HEK293 (cell line): ENCODE measurements at regions not wholly inside any gene's neighbourhood (a gene's known extent, or its start where the extent isn't known, plus 50 kb on each side); places are given as distances from the start of the nearest gene placed in this dataset.

ENCODE experiments used
- CTCF ChIA-PET: fragments of 350-600 bp; formaldehyde crosslinking; extraction: SDS; loops from one replicate; lab custom pipeline; 2021; ENCODE audit warnings: antibody characterized with exemption; lab: Yijun Ruan, JAX
- POLR2A ChIA-PET: fragments of 300-600 bp; formaldehyde crosslinking; extraction: SDS; loops from one replicate; lab custom pipeline; 2020; ENCODE audit warnings: antibody characterized with exemption, inconsistent platforms; lab: Yijun Ruan, JAX
- H3K27ac ChIP-seq: fragments of 200-500 bp; sonication (Bioruptor generic); 2 replicates; pipeline ENCODE4 v1.5.1; 2014; ENCODE audit warnings: low read depth, low read length, control low read depth, inconsistent platforms; ENCODE audit errors: extremely low read depth
- H3K36me3 ChIP-seq, 2 experiments: fragments of 200-500 bp in 1 of 2; sonication (Bioruptor generic) in 1 of 2; 1 replicate in 1 of 2; 2 replicates in 1 of 2; pipeline ENCODE4 v1.5.1; 2014 to 2017; ENCODE audit warnings: inconsistent platforms in 2 of 2, low read length in 2 of 2; ENCODE audit not compliant: control insufficient read depth in 2 of 2, insufficient read depth in 1 of 2
- H3K4me1 ChIP-seq: fragments of 200-500 bp; sonication (Bioruptor generic); 2 replicates; pipeline ENCODE4 v1.5.1; 2014; ENCODE audit warnings: mild to moderate bottlenecking, low read length, inconsistent platforms; ENCODE audit not compliant: control insufficient read depth, insufficient read depth
- H3K4me3 ChIP-seq: 2 replicates; pipeline ENCODE4 v1.5.1; 2011; ENCODE audit warnings: low read depth, mild to moderate bottlenecking, control low read depth, low read length, moderate library complexity
- H3K9me3 ChIP-seq: fragments of 200-500 bp; sonication (Bioruptor generic); 2 replicates; pipeline ENCODE4 v1.5.1; 2014; ENCODE audit warnings: low read depth, low read length, inconsistent platforms; ENCODE audit not compliant: control insufficient read depth, insufficient read depth
- KLF8 ChIP-seq: fragments of 450-650 bp; formaldehyde crosslinking; IDR thresholded peaks from 2 replicates; pipeline ENCODE4 v1.5.1; 2016; ENCODE audit warnings: missing biosample characterization, missing genetic modification characterization
- MZF1 ChIP-seq: fragments of 450-650 bp; formaldehyde crosslinking; IDR thresholded peaks from 2 replicates; pipeline ENCODE4 v1.5.1; 2017; ENCODE audit warnings: missing biosample characterization, missing genetic modification characterization, borderline replicate concordance
- OVOL3 ChIP-seq: fragments of 450-650 bp; formaldehyde crosslinking; IDR thresholded peaks from 2 replicates; pipeline ENCODE4 v1.5.1; 2016; ENCODE audit warnings: missing biosample characterization, missing genetic modification characterization
- SP2 ChIP-seq: fragments of 450-650 bp; formaldehyde crosslinking; IDR thresholded peaks from 2 replicates; pipeline ENCODE4 v1.5.1; 2016; ENCODE audit warnings: missing biosample characterization, missing genetic modification characterization
- ZFP69B ChIP-seq: fragments of 450-650 bp; formaldehyde crosslinking; IDR thresholded peaks from 2 replicates; pipeline ENCODE4 v1.5.1; 2016; ENCODE audit warnings: missing biosample characterization, missing genetic modification characterization
- ZNF248 ChIP-seq: fragments of 450-650 bp; formaldehyde crosslinking; IDR thresholded peaks from 2 replicates; pipeline ENCODE4 v1.5.1; 2017; ENCODE audit warnings: missing biosample characterization, missing genetic modification characterization
- ZNF350 ChIP-seq: fragments of 450-650 bp; formaldehyde crosslinking; IDR thresholded peaks from 2 replicates; pipeline ENCODE4 v1.5.0; 2017; ENCODE audit warnings: missing biosample characterization, mild to moderate bottlenecking, missing genetic modification characterization
- ZNF354C ChIP-seq: fragments of 450-650 bp; formaldehyde crosslinking; IDR thresholded peaks from 2 replicates; pipeline ENCODE4 v1.5.1; 2016; ENCODE audit warnings: missing biosample characterization, missing genetic modification characterization, low read depth, borderline replicate concordance
- ZNF558 ChIP-seq: fragments of 450-650 bp; formaldehyde crosslinking; IDR thresholded peaks from 2 replicates; pipeline ENCODE4 v1.5.1; 2016; ENCODE audit warnings: missing biosample characterization, missing genetic modification characterization
- ZNF76 ChIP-seq: fragments of 450-650 bp; formaldehyde crosslinking; IDR thresholded peaks from 2 replicates; pipeline ENCODE4; 2016; ENCODE audit warnings: low read depth, missing biosample characterization, missing genetic modification characterization, borderline replicate concordance
- ZNF768 ChIP-seq: fragments of 450-650 bp; formaldehyde crosslinking; IDR thresholded peaks from 2 replicates; pipeline ENCODE4 v1.5.1; 2018; ENCODE audit warnings: missing biosample characterization, mild to moderate bottlenecking, missing genetic modification characterization
- ZNF776 ChIP-seq: fragments of 450-650 bp; formaldehyde crosslinking; IDR thresholded peaks from 2 replicates; pipeline ENCODE4 v1.5.0; 2017; ENCODE audit warnings: missing biosample characterization, missing genetic modification characterization, borderline replicate concordance
- TF ChIP-seq, protein P1 (sequence below): fragments of 450-650 bp; formaldehyde crosslinking; IDR thresholded peaks from 2 replicates; pipeline ENCODE4 v1.5.1; 2016; ENCODE audit warnings: missing biosample characterization, missing genetic modification characterization
- TF ChIP-seq, protein P2 (sequence below): fragments of 450-650 bp; IDR thresholded peaks from 2 replicates; pipeline ENCODE4 v1.5.1; 2018; ENCODE audit warnings: missing biosample characterization, missing genetic modification characterization
- TF ChIP-seq, protein P3 (sequence below): fragments of 450-650 bp; formaldehyde crosslinking; IDR thresholded peaks from 2 replicates; pipeline ENCODE4 v1.5.1; 2016; ENCODE audit warnings: missing biosample characterization, missing genetic modification characterization

DNA sequence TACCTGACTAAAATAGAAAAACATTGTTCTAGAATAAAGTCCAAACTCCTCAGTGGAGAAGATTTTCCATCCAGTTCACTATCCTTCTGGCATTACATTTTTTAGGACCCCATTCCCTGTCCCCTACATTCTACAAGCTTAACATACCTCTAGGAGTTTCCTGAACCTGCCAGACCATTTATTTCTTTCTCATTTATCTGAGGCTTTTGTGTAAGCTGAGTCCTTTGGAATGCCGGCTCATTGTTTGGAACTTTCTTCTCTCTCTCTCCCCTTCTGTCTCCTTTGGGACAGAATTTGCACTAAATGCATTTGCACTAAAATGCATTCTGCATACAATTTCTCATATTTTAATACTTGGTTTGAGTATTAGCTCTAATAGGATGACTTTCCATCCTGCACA, 393.0 kb upstream of the ANO3 start:
- POLR2A ChIA-PET, result no interaction called here

DNA sequence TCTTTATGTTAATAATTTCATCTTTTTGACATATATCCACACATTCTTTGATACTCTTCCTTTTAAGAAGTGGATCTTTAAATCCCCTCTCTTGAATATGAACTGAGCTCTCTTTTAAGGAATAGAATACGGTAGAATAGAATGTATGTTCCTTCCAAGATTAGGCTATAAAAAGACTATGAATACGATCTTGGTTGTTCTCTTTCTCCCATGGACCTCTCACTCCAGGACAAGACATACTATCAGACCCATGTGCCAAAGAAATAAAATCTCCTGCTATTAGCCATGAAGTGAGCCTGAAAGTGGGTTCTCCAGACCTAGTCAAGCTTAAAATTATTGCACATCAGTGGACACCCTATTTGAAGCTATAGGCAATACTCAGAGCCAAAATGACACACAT, 392.2 kb upstream of the ANO3 start:
- POLR2A ChIA-PET, result no interaction called here
- Histone ChIP-seq H3K4me1 (no peaks in the 10 kb centered on the region), H3K36me3 (no peaks in the 10 kb centered on the region), H3K9me3 (no peaks in the 10 kb centered on the region)
- no peak for TF ChIP-seq ZNF776 (tag by site-specific recombination)
- no peak for TF ChIP-seq ZFP69B (tag by site-specific recombination)
- TF ChIP-seq OVOL3, result no peak
- no peak for TF ChIP-seq SP2 (tag by site-specific recombination)
- no peak for TF ChIP-seq ZNF354C
- TF ChIP-seq ZNF248 (tag by site-specific recombination), result no peak
- TF ChIP-seq, all 188 proteins: peak for 0
- Histone ChIP-seq H3K27ac (no peak overlapping the region), H3K4me3 (no peak overlapping the region)
- CTCF ChIA-PET, result no interaction called here

More for the DNA sequence above, 393.0 kb upstream of the ANO3 start:
- H3K9me3 ChIP-seq, result no peaks in the 10 kb centered on the region
- CTCF ChIA-PET, result no interaction called here
- no peaks in the 10 kb centered on the region for H3K36me3 ChIP-seq
- TF ChIP-seq, protein P1, sequence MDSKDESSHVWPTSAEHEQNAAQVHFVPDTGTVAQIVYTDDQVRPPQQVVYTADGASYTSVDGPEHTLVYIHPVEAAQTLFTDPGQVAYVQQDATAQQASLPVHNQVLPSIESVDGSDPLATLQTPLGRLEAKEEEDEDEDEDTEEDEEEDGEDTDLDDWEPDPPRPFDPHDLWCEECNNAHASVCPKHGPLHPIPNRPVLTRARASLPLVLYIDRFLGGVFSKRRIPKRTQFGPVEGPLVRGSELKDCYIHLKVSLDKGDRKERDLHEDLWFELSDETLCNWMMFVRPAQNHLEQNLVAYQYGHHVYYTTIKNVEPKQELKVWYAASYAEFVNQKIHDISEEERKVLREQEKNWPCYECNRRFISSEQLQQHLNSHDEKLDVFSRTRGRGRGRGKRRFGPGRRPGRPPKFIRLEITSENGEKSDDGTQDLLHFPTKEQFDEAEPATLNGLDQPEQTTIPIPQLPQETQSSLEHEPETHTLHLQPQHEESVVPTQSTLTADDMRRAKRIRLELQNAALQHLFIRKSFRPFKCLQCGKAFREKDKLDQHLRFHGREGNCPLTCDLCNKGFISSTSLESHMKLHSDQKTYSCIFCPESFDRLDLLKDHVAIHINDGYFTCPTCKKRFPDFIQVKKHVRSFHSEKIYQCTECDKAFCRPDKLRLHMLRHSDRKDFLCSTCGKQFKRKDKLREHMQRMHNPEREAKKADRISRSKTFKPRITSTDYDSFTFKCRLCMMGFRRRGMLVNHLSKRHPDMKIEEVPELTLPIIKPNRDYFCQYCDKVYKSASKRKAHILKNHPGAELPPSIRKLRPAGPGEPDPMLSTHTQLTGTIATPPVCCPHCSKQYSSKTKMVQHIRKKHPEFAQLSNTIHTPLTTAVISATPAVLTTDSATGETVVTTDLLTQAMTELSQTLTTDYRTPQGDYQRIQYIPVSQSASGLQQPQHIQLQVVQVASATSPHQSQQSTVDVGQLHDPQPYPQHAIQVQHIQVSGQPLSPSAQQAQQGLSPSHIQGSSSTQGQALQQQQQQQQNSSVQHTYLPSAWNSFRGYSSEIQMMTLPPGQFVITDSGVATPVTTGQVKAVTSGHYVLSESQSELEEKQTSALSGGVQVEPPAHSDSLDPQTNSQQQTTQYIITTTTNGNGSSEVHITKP (tag by site-specific recombination), result no peak
- TF ChIP-seq, protein P2, sequence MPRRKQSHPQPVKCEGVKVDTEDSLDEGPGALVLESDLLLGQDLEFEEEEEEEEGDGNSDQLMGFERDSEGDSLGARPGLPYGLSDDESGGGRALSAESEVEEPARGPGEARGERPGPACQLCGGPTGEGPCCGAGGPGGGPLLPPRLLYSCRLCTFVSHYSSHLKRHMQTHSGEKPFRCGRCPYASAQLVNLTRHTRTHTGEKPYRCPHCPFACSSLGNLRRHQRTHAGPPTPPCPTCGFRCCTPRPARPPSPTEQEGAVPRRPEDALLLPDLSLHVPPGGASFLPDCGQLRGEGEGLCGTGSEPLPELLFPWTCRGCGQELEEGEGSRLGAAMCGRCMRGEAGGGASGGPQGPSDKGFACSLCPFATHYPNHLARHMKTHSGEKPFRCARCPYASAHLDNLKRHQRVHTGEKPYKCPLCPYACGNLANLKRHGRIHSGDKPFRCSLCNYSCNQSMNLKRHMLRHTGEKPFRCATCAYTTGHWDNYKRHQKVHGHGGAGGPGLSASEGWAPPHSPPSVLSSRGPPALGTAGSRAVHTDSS (tag by site-specific recombination), result no peak
- H3K27ac ChIP-seq, result no peak overlapping the region
- no peak overlapping the region for H3K4me3 ChIP-seq
- H3K4me1 ChIP-seq, result no peaks in the 10 kb centered on the region

DNA sequence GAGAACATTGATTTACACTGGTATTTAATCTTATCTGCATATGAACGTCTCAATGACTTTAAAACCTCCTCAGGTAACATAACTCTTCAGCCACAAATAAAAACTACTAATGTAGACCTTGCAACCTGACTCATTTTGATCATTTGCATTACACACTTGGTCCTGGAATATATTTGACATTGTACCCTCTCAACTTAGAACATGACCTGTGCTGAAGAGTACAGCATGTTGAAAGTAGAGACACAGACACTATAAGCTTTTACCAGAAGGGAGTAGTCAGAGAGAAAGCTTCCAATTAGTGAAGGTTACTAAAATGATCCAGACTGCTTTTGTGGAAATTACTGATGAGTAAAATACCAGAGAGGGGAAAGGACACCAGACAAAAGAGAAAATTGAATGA, 390.6 kb upstream of the ANO3 start:
- no peak for TF ChIP-seq KLF8
- no peak for TF ChIP-seq ZNF558
- no peak for TF ChIP-seq SP2 (tag by site-specific recombination)
- TF ChIP-seq ZNF768, result no peak
- TF ChIP-seq, protein P3, sequence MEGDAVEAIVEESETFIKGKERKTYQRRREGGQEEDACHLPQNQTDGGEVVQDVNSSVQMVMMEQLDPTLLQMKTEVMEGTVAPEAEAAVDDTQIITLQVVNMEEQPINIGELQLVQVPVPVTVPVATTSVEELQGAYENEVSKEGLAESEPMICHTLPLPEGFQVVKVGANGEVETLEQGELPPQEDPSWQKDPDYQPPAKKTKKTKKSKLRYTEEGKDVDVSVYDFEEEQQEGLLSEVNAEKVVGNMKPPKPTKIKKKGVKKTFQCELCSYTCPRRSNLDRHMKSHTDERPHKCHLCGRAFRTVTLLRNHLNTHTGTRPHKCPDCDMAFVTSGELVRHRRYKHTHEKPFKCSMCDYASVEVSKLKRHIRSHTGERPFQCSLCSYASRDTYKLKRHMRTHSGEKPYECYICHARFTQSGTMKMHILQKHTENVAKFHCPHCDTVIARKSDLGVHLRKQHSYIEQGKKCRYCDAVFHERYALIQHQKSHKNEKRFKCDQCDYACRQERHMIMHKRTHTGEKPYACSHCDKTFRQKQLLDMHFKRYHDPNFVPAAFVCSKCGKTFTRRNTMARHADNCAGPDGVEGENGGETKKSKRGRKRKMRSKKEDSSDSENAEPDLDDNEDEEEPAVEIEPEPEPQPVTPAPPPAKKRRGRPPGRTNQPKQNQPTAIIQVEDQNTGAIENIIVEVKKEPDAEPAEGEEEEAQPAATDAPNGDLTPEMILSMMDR, result no peak
- TF ChIP-seq ZNF350 (tag by site-specific recombination), result no peak
- TF ChIP-seq ZNF76 (tag by site-specific recombination), result no peak
- TF ChIP-seq MZF1 (tag by site-specific recombination), result no peak
- Histone ChIP-seq H3K4me1 (no peaks in the 10 kb centered on the region), H3K27ac (no peak overlapping the region), H3K9me3 (no peaks in the 10 kb centered on the region), H3K4me3 (no peak overlapping the region), H3K36me3 (no peaks in the 10 kb centered on the region)
- ChIA-PET POLR2A (no interaction called here), CTCF (no interaction called here)
